KMS-11 (cell line): ENCODE measurements at regions not wholly inside any gene's neighbourhood (a gene's known extent, or its start where the extent isn't known, plus 50 kb on each side); places are given as distances from the start of the nearest gene placed in this dataset.
"Not testable (repeated sequence)": the region's sequence is repeated elsewhere in the genome, so short reads cannot be mapped to it uniquely, and the experiment has no call there.

Experiments used
- H2AFZ ChIP-seq: fragments of 200-600 bp; sonication (generic); 2 replicates; pipeline ENCODE4 v1.6.1; 2016; ENCODE audit warnings: antibody characterized with exemption, mixed run types, low read depth
- H3K27ac ChIP-seq: fragments of 200-600 bp; sonication (generic); 2 replicates; pipeline ENCODE4 v1.6.1; 2016; ENCODE audit warnings: mild to moderate bottlenecking, mixed run types
- H3K27me3 ChIP-seq: fragments of 200-600 bp; sonication (generic); 2 replicates; pipeline ENCODE4 v1.6.1; 2017; ENCODE audit warnings: mild to moderate bottlenecking, low read depth, mixed run types, moderate library complexity; ENCODE audit not compliant: insufficient read depth
- H3K36me3 ChIP-seq: fragments of 200-600 bp; sonication (generic); 2 replicates; pipeline ENCODE4 v1.6.1; 2017; ENCODE audit warnings: mild to moderate bottlenecking, mixed run types; ENCODE audit not compliant: insufficient read depth
- H3K4me1 ChIP-seq: fragments of 200-600 bp; sonication (generic); 2 replicates; pipeline ENCODE4 v1.6.1; 2016; ENCODE audit warnings: mild to moderate bottlenecking, low read depth, mixed run types; ENCODE audit not compliant: poor library complexity, severe bottlenecking
- H3K4me2 ChIP-seq: fragments of 200-600 bp; sonication (generic); 2 replicates; pipeline ENCODE4 v1.7.0; 2016; ENCODE audit warnings: mild to moderate bottlenecking, mixed run types
- H3K4me3 ChIP-seq: fragments of 200-600 bp; sonication (generic); IDR thresholded peaks from 2 replicates; pipeline ENCODE4 v1.6.1; 2017; ENCODE audit warnings: low read depth, low read length, mixed read lengths; ENCODE audit not compliant: insufficient read depth
- H3K79me2 ChIP-seq: fragments of 200-600 bp; sonication (generic); 2 replicates; pipeline ENCODE4 v1.6.1; 2016; ENCODE audit warnings: low read depth, mixed run types; ENCODE audit not compliant: insufficient read depth
- H3K9ac ChIP-seq: fragments of 200-600 bp; sonication (generic); 2 replicates; pipeline ENCODE4 v1.6.1; 2016; ENCODE audit warnings: mild to moderate bottlenecking, mixed run types
- H4K20me1 ChIP-seq: fragments of 200-600 bp; sonication (generic); 2 replicates; pipeline ENCODE4 v1.6.1; 2016; ENCODE audit warnings: mild to moderate bottlenecking, mixed run types; ENCODE audit not compliant: insufficient read depth
- CTCF ChIP-seq: fragments of 200-600 bp; sonication (generic); conservative IDR thresholded peaks from 2 replicates; pipeline ENCODE4 v1.6.1; 2017; ENCODE audit warnings: low read depth, mild to moderate bottlenecking, antibody characterized with exemption, low read length, moderate library complexity, mixed read lengths

- Histone ChIP-seq H3K9ac (no peak overlapping the region), H4K20me1 (no peaks in the 10 kb centered on the region)
- no peak for TF ChIP-seq CTCF
Measured at GRCh38 chr5:122615832-122616231, 159.0 kb upstream of the SNX2 start.

GRCh38 chr5:122618046-122618445, 156.8 kb upstream of the SNX2 start:
- H3K4me1 ChIP-seq, H3K9ac ChIP-seq, H3K4me3 ChIP-seq, H3K79me2 ChIP-seq, H4K20me1 ChIP-seq, H3K27ac ChIP-seq, H3K4me2 ChIP-seq, H3K36me3 ChIP-seq, H3K27me3 ChIP-seq, H2AFZ ChIP-seq: not testable (repeated sequence)

More at GRCh38 chr5:122615832-122616231, 159.0 kb upstream of the SNX2 start:
- Histone ChIP-seq H3K36me3 (no peaks in the 10 kb centered on the region), H2AFZ (no peak overlapping the region), H3K4me1 (no peaks in the 10 kb centered on the region), H3K4me3 (no peak overlapping the region), H3K4me2 (no peak overlapping the region), H3K79me2 (no peaks in the 10 kb centered on the region), H3K27ac (no peak overlapping the region), H3K27me3 (no peaks in the 10 kb centered on the region)

- not testable (repeated sequence) for H3K27ac ChIP-seq, H3K4me2 ChIP-seq, H3K27me3 ChIP-seq, H3K4me1 ChIP-seq, H3K4me3 ChIP-seq, H2AFZ ChIP-seq, H3K9ac ChIP-seq, H3K36me3 ChIP-seq, H4K20me1 ChIP-seq, H3K79me2 ChIP-seq
Measured at GRCh38 chr5:122620768-122621167, 154.1 kb upstream of the SNX2 start.

GRCh38 chr5:122628714-122629113, 146.2 kb upstream of the SNX2 start:
- not testable (repeated sequence) for H2AFZ ChIP-seq, H3K9ac ChIP-seq, H3K4me2 ChIP-seq, H3K79me2 ChIP-seq, H3K36me3 ChIP-seq, H3K27me3 ChIP-seq, H4K20me1 ChIP-seq, H3K4me3 ChIP-seq, H3K4me1 ChIP-seq, H3K27ac ChIP-seq

DNA sequence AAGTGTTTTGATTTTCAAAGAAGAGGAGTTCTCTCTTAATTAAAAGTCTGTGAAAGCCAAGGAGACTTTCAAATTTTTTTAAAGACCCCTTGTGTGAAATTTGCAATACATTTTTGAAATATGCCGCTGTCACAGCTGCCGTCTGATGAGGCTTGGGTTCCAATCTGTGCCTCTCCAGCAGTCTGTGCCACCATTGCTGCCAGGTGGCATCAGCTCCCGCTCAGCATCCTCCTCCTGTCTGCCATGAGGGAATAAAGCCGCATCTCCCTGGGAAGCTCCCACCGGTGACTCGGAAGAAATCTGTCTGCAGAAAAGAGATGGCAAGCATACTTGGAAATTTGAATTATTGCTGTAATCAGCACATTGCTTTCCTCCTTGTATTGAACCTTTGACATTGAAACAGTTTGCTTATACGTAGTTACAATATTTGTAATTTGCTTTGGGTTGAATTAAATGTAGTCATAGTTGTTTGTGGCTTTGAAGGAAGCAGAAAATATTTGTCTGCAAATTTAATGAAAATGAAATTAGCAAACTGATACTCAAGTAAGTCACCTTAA, 145.7 kb upstream of the SNX2 start:
- no peaks in the 10 kb centered on the region for H3K27me3 ChIP-seq
- H3K9ac ChIP-seq, result no peak overlapping the region
- no peaks in the 10 kb centered on the region for H3K4me1 ChIP-seq
- no peak overlapping the region for H3K4me2 ChIP-seq
- H3K27ac ChIP-seq, result no peak overlapping the region
- TF ChIP-seq CTCF, result no peak
- no peaks in the 10 kb centered on the region for H3K36me3 ChIP-seq
- H4K20me1 ChIP-seq, result no peaks in the 10 kb centered on the region
- no peak overlapping the region for H2AFZ ChIP-seq
- no peaks in the 10 kb centered on the region for H3K79me2 ChIP-seq
- no peak overlapping the region for H3K4me3 ChIP-seq

GRCh38 chr5:122638581-122638980, 136.3 kb upstream of the SNX2 start:
- TF ChIP-seq CTCF, result no peak
- H4K20me1 ChIP-seq, result no peaks in the 10 kb centered on the region
- no peak overlapping the region for H3K9ac ChIP-seq
- no peaks in the 10 kb centered on the region for H3K4me1 ChIP-seq
- no peak overlapping the region for H3K4me2 ChIP-seq
- H3K79me2 ChIP-seq, result no peaks in the 10 kb centered on the region
- H2AFZ ChIP-seq, result no peak overlapping the region
- H3K36me3 ChIP-seq, result no peaks in the 10 kb centered on the region
- H3K4me3 ChIP-seq, result no peak overlapping the region
- H3K27me3 ChIP-seq, result no peaks in the 10 kb centered on the region
- H3K27ac ChIP-seq, result no peak overlapping the region
